Uterus (tissue), 3 donors: ENCODE measurements at regions not wholly inside any gene's neighbourhood (a gene's known extent, or its start where the extent isn't known, plus 50 kb on each side); places are given as distances from the start of the nearest gene placed in this dataset.

Source experiments
- DNase-seq, 2 donors: peaks; one replicate each; pipeline ENCODE4 v3.0.0-alpha.2; 2019 to 2020
- H3K27ac ChIP-seq, 2 donors: fragments of 200-600 bp; sonication (generic); 1 replicate in 1 of 2; 2 replicates in 1 of 2; pipeline ENCODE4 v1.5.1; 2016 to 2018
- H3K27me3 ChIP-seq, 2 donors: fragments of 200-600 bp; sonication (generic); one replicate each; pipeline ENCODE4 v1.5.1; 2018 to 2019; ENCODE audit warnings: control low read depth in 1 of 2
- H3K36me3 ChIP-seq, 2 donors: fragments of 200-600 bp; sonication (generic); one replicate each; pipeline ENCODE4 v1.5.1; 2019; ENCODE audit warnings: control low read depth in 1 of 2
- H3K4me1 ChIP-seq, 2 donors: fragments of 200-600 bp; sonication (generic); one replicate each; pipeline ENCODE4 v1.5.1; 2018 to 2019; ENCODE audit warnings: control low read depth in 1 of 2
- H3K4me3 ChIP-seq, 2 donors: fragments of 200-600 bp; sonication (generic); 1 replicate in 1 of 2; 2 replicates in 1 of 2; pipeline ENCODE4 v1.5.1; 2018 to 2019; ENCODE audit warnings: mild to moderate bottlenecking in 1 of 2
- H3K9me3 ChIP-seq, 2 donors: fragments of 200-600 bp; sonication (generic); one replicate each; pipeline ENCODE4 v1.5.1; 2019; ENCODE audit warnings: control low read depth in 1 of 2
- CTCF ChIP-seq, 4 experiments: fragments of 200-600 bp in 2 of 4; fragments of 450-650 bp in 2 of 4; sonication (generic) in 2 of 4; IDR thresholded peaks; one replicate each; pipeline ENCODE4 v1.5.1; 2016 to 2019; ENCODE audit warnings: antibody characterized with exemption in 4 of 4, mild to moderate bottlenecking in 2 of 4, moderate library complexity in 1 of 4
- POLR2A ChIP-seq, 2 donors: fragments of 450-650 bp; IDR thresholded peaks; one replicate each; pipeline ENCODE4 v1.6.1; 2016; ENCODE audit warnings: antibody characterized with exemption in 2 of 2, mild to moderate bottlenecking in 1 of 2, moderate library complexity in 1 of 2
- intact Hi-C: fragments of 100-400 bp; cut with DNase I; formaldehyde crosslinking; loops from one replicate; pipeline ENCODE4 v1.15.1; 2023; ENCODE audit warnings: low total_unique reads
- donor health status: DM: yes; HTN: yes; CAD: no.

GRCh38 chr3:150227839-150228238, 180.3 kb upstream of the TSC22D2 start:
- DNase-seq: no peak
- Histone ChIP-seq H3K27me3 (no peaks in the 10 kb centered on the region), H3K36me3 (no peaks in the 10 kb centered on the region), H3K4me3 (no peak overlapping the region), H3K9me3 (no peaks in the 10 kb centered on the region), H3K27ac (no peak overlapping the region), H3K4me1 (no peaks in the 10 kb centered on the region)
- TF ChIP-seq CTCF (IDR thresholded peaks at IDR 0.05): peak; percentile 18 to 37 (median 28)
- no peak for TF ChIP-seq POLR2A (IDR thresholded peaks at IDR 0.05)
- intact Hi-C loops: no loop called here

GRCh38 chr3:150225986-150226385, 182.1 kb upstream of the TSC22D2 start:
- TF ChIP-seq POLR2A (IDR thresholded peaks at IDR 0.05) (no peak), CTCF (IDR thresholded peaks at IDR 0.05) (no peak)
- no peaks in the 10 kb centered on the region for H3K36me3 ChIP-seq
- intact Hi-C loops: no loop called here
- H3K27me3 ChIP-seq: no peaks in the 10 kb centered on the region
- no peak overlapping the region for H3K4me3 ChIP-seq
- H3K4me1 ChIP-seq: no peaks in the 10 kb centered on the region
- H3K27ac ChIP-seq: no peak overlapping the region
- no peaks in the 10 kb centered on the region for H3K9me3 ChIP-seq
- no peak for DNase-seq

- no peaks in the 10 kb centered on the region for H3K9me3 ChIP-seq
- H3K27ac ChIP-seq: no peak overlapping the region
- no peak overlapping the region for H3K4me3 ChIP-seq
- H3K4me1 ChIP-seq: no peaks in the 10 kb centered on the region
- no peak for TF ChIP-seq POLR2A (IDR thresholded peaks at IDR 0.05)
- no peak for TF ChIP-seq CTCF (IDR thresholded peaks at IDR 0.05)
- no peak for DNase-seq
- no peaks in the 10 kb centered on the region for H3K36me3 ChIP-seq
- intact Hi-C loops: no loop called here
- no peaks in the 10 kb centered on the region for H3K27me3 ChIP-seq
Observed at GRCh38 chr3:150223558-150223957, 184.5 kb upstream of the TSC22D2 start.

- no peak for TF ChIP-seq POLR2A (IDR thresholded peaks at IDR 0.05)
- no peak for TF ChIP-seq CTCF (IDR thresholded peaks at IDR 0.05)
- no peak for DNase-seq
- Histone ChIP-seq H3K4me1 (no peaks in the 10 kb centered on the region), H3K4me3 (no peak overlapping the region), H3K36me3 (no peaks in the 10 kb centered on the region), H3K27ac (no peak overlapping the region), H3K27me3 (no peaks in the 10 kb centered on the region), H3K9me3 (no peaks in the 10 kb centered on the region)
- intact Hi-C loops: no loop called here
Observed at GRCh38 chr3:150222691-150223489, 185.2 kb upstream of the TSC22D2 start.

GRCh38 chr3:150221904-150222523, 186.1 kb upstream of the TSC22D2 start:
- no peaks in the 10 kb centered on the region for H3K27me3 ChIP-seq
- TF ChIP-seq POLR2A (IDR thresholded peaks at IDR 0.05) (no peak), CTCF (IDR thresholded peaks at IDR 0.05) (no peak)
- H3K9me3 ChIP-seq: no peaks in the 10 kb centered on the region
- no peaks in the 10 kb centered on the region for H3K36me3 ChIP-seq
- H3K4me3 ChIP-seq: no peak overlapping the region
- intact Hi-C loops: no loop called here
- H3K4me1 ChIP-seq: no peaks in the 10 kb centered on the region
- no peak for DNase-seq
- no peak overlapping the region for H3K27ac ChIP-seq
